B cell (primary cell): ENCODE measurements at regions not wholly inside any gene's neighbourhood (a gene's known extent, or its start where the extent isn't known, plus 50 kb on each side); places are given as distances from the start of the nearest gene placed in this dataset.

Experiments used
- ATAC-seq: fragments of 200-7000 bp; cut with Tn5 transposase; one replicate; pipeline ENCODE4 v1.10.0; 2021; ENCODE audit warnings: low read depth, mild to moderate bottlenecking, moderate number of reproducible peaks, moderate library complexity
- CTCF ChIA-PET: fragments of 350-600 bp; sonication (Branson Sonifier 250); formaldehyde crosslinking; loops from one replicate; lab custom pipeline; 2021; ENCODE audit warnings: antibody characterized with exemption, inconsistent platforms; lab: Charles Lee
- POLR2A ChIA-PET: fragments of 350-600 bp; sonication (Branson Sonifier 250); formaldehyde crosslinking; loops from one replicate; lab custom pipeline; 2021; ENCODE audit warnings: antibody characterized with exemption; lab: Charles Lee
- DNase-seq: peaks from one replicate; pipeline ENCODE4 v3.0.0; 2013
- H2AFZ ChIP-seq: 2 replicates; pipeline ENCODE4 v1.6.1; 2012; ENCODE audit warnings: mild to moderate bottlenecking, low read depth, low read length; ENCODE audit not compliant: insufficient read depth, poor library complexity, severe bottlenecking
- H3K27ac ChIP-seq, 2 donors: 1 replicate in 1 of 2; 2 replicates in 1 of 2; pipeline ENCODE4 v1.5.1; 2012 to 2013; ENCODE audit warnings: low read length in 2 of 2, mild to moderate bottlenecking in 2 of 2, moderate library complexity in 1 of 2
- H3K27me3 ChIP-seq, 4 experiments: fragments of 200-600 bp in 1 of 4; sonication (generic) in 1 of 4; replicated peaks in 1 of 4; 1 replicate in 2 of 4; 2 replicates in 2 of 4; pipeline versions ENCODE4 v1.6.1 to v1.7.0; 2013 to 2016; ENCODE audit warnings: low read length in 3 of 4, mild to moderate bottlenecking in 2 of 4, mixed read lengths in 1 of 4, moderate library complexity in 1 of 4; ENCODE audit not compliant: insufficient read depth in 4 of 4, control insufficient read depth in 3 of 4; ENCODE audit errors: control extremely low read depth in 1 of 4
- H3K36me3 ChIP-seq, 2 experiments: replicated peaks in 1 of 2; 1 replicate in 1 of 2; 2 replicates in 1 of 2; pipeline versions ENCODE4 v1.6.1 to v1.7.1; 2013; ENCODE audit warnings: low read length in 1 of 2; ENCODE audit not compliant: insufficient read depth in 2 of 2, control insufficient read depth in 1 of 2; ENCODE audit errors: control extremely low read depth in 1 of 2, extremely low read depth in 1 of 2
- H3K4me1 ChIP-seq, 2 donors: fragments of 200-600 bp in 1 of 2; sonication (generic) in 1 of 2; 1 replicate in 1 of 2; 2 replicates in 1 of 2; pipeline versions ENCODE4 v1.5.1 to v1.6.1; 2013 to 2017; ENCODE audit warnings: low read length in 2 of 2; ENCODE audit not compliant: control insufficient read depth in 2 of 2, insufficient read depth in 2 of 2
- H3K4me2 ChIP-seq: replicated peaks from 2 replicates; pipeline ENCODE3; 2012; ENCODE audit warnings: mild to moderate bottlenecking, low read depth, low read length; ENCODE audit not compliant: poor library complexity, severe bottlenecking
- H3K4me3 ChIP-seq, 5 experiments: fragments of 200-600 bp in 1 of 5; sonication (generic) in 1 of 5; 1 replicate in 3 of 5; 2 replicates in 2 of 5; pipeline versions ENCODE4 v1.5.1 to v1.7.0; 2011 to 2016; ENCODE audit warnings: low read length in 4 of 5, mild to moderate bottlenecking in 4 of 5, low read depth in 2 of 5, control low read depth in 1 of 5, moderate library complexity in 1 of 5; ENCODE audit not compliant: insufficient read depth in 1 of 5; ENCODE audit errors: control extremely low read depth in 1 of 5, extremely low read depth in 1 of 5
- H3K79me2 ChIP-seq: fragments of 200-600 bp; sonication (generic); one replicate; pipeline ENCODE4 v1.6.0; 2016; ENCODE audit warnings: low read length; ENCODE audit not compliant: control insufficient read depth, insufficient read depth
- H3K9ac ChIP-seq: fragments of 200-600 bp; sonication (generic); 2 replicates; pipeline ENCODE4 v1.6.1; 2017; ENCODE audit warnings: mild to moderate bottlenecking, low read length, moderate library complexity
- H3K9me3 ChIP-seq, 3 donors: one replicate each; pipeline versions ENCODE4 v1.6.1 to v1.7.1; 2013; ENCODE audit warnings: low read length in 2 of 3; ENCODE audit not compliant: control insufficient read depth in 2 of 3, insufficient read depth in 1 of 3; ENCODE audit errors: control extremely low read depth in 1 of 3
- H4K20me1 ChIP-seq: 2 replicates; pipeline ENCODE4 v1.6.0; 2012; ENCODE audit warnings: mild to moderate bottlenecking, low read length; ENCODE audit not compliant: insufficient read depth, control insufficient read depth, poor library complexity, severe bottlenecking
- H3K27ac Mint-ChIP-seq: one replicate; pipeline ENCODE4 v1.8.0; 2021; ENCODE audit warnings: mixed read lengths
- H3K27me3 Mint-ChIP-seq: one replicate; pipeline ENCODE4 v1.8.0; 2021; ENCODE audit warnings: mixed read lengths
- H3K4me1 Mint-ChIP-seq: one replicate; pipeline ENCODE4 v1.8.0; 2021; ENCODE audit warnings: mixed read lengths
- H3K4me3 Mint-ChIP-seq: one replicate; pipeline ENCODE4 v1.8.0; 2021; ENCODE audit warnings: mixed read lengths
- H3K9me3 Mint-ChIP-seq: one replicate; pipeline ENCODE4 v1.8.0; 2022; ENCODE audit warnings: mixed read lengths; ENCODE audit not compliant: insufficient read depth
- EZH2 ChIP-seq: IDR thresholded peaks from 2 replicates; pipeline ENCODE4 v1.6.1; 2012; ENCODE audit warnings: borderline replicate concordance, low read depth, mild to moderate bottlenecking, moderate library complexity, low read length; ENCODE audit not compliant: insufficient read depth, poor library complexity, severe bottlenecking
- WGBS: methylation state at CpG from one replicate; pipeline ENCODE4 v1.1.5; 2013; ENCODE audit warnings: missing lambda C conversion rate; ENCODE audit not compliant: insufficient coverage; 5-methylcytosine and 5-hydroxymethylcytosine counted together
- intact Hi-C: fragments of 100-400 bp; cut with micrococcal nuclease; formaldehyde crosslinking; loops from one replicate; pipeline ENCODE4 v1.10.0; 2022
- TF ChIP-seq, protein P1 (sequence below): fragments of 200-600 bp; IDR thresholded peaks from one replicate; pipeline ENCODE4 v1.8.0; 2022; ENCODE audit warnings: antibody characterized with exemption, mild to moderate bottlenecking

DNA sequence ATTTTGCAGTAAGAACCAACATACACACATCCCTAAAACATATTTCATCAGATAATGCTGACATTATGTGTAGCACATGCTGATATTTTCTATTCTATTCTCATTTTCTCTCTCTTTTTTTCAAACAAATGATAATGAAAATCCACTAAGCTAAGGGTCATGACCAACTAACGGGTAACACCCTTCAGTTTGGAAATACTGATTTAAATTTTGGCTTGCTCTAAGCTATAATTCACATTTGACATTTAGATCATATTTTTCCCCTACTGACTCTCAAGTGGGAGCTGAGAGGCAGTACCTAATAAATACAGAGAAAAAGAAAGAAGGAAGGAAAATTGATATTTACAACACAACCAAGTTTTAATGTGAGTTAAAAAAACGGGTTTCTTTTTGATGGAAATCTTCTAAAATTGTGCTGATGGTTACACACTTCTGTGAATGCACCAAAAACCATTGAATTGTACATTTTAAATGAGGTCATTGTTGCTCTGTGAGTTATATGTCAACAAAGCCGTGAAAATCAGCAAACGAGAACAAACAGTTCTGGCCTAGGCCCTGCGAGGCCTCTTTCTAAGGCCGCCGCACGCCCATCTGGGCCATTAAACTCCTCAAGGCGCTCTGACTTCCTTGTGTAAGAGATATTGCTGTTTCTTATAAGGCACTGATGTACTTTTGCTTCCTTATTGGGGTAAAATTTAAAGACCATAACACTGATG lies 124.2 kb downstream of the GALR1 start:
- Mint-ChIP-seq H3K4me1 (no peaks in the 10 kb centered on the region), H3K9me3 (no peaks in the 10 kb centered on the region), H3K27ac (no peak overlapping the region), H3K27me3 (peaks cover 8% of the 10 kb centered on the region), H3K4me3 (no peak overlapping the region)
- no peak overlapping the region for H3K4me2 ChIP-seq
- H2AFZ ChIP-seq, result no peak overlapping the region
- CTCF ChIA-PET, result no interaction called here
- peaks cover 0 to 5% (median 0%) of the 10 kb centered on the region in 3 donors for H3K9me3 ChIP-seq
- H3K27ac ChIP-seq, result no peak overlapping the region
- intact Hi-C loops, result no loop called here
- TF ChIP-seq, protein P1, sequence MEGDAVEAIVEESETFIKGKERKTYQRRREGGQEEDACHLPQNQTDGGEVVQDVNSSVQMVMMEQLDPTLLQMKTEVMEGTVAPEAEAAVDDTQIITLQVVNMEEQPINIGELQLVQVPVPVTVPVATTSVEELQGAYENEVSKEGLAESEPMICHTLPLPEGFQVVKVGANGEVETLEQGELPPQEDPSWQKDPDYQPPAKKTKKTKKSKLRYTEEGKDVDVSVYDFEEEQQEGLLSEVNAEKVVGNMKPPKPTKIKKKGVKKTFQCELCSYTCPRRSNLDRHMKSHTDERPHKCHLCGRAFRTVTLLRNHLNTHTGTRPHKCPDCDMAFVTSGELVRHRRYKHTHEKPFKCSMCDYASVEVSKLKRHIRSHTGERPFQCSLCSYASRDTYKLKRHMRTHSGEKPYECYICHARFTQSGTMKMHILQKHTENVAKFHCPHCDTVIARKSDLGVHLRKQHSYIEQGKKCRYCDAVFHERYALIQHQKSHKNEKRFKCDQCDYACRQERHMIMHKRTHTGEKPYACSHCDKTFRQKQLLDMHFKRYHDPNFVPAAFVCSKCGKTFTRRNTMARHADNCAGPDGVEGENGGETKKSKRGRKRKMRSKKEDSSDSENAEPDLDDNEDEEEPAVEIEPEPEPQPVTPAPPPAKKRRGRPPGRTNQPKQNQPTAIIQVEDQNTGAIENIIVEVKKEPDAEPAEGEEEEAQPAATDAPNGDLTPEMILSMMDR, result no peak
- no peak for TF ChIP-seq EZH2
- 78% methylated on average over 7 of the region's 9 CpGs for WGBS
- H3K27me3 ChIP-seq, result no peaks in the 10 kb centered on the region
- H3K9ac ChIP-seq, result no peak overlapping the region
- DNase-seq (no peak), ATAC-seq (no peak)
- no peaks in the 10 kb centered on the region for H4K20me1 ChIP-seq
- H3K4me3 ChIP-seq, result no peak overlapping the region
- no peaks in the 10 kb centered on the region for H3K36me3 ChIP-seq
- no peaks in the 10 kb centered on the region for H3K4me1 ChIP-seq
- H3K79me2 ChIP-seq, result no peaks in the 10 kb centered on the region
- POLR2A ChIA-PET, result no interaction called here

DNA sequence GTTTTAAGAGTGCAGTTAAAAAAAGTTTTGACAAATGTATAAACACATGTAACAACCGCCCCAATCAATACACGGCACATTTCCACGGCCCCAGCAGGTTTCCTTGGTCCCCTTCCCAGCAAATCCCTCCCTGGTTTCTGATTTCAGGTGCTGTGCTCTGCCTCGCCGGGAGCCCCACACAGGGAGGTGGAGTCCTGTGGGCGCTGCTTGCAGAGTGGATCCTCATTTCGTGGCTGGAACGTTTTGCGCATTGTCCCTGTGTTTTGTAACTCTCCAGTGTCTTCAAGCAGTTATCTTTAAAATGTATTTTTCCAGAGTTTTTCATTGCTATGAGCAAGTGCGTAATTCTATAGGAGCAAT lies 124.8 kb downstream of the GALR1 start:
- intact Hi-C loops, result no loop called here
- H3K4me3 Mint-ChIP-seq, result no peak overlapping the region
- ChIA-PET POLR2A (no interaction called here), CTCF (no interaction called here)
- H3K27ac Mint-ChIP-seq, result no peak overlapping the region
- no peaks in the 10 kb centered on the region for H4K20me1 ChIP-seq
- H3K4me1 Mint-ChIP-seq, result no peaks in the 10 kb centered on the region
- ATAC-seq, result no peak
- no peaks in the 10 kb centered on the region for H3K36me3 ChIP-seq
- 72% methylated on average over 5 of the region's 10 CpGs for WGBS
- peaks cover 8% of the 10 kb centered on the region for H3K27me3 Mint-ChIP-seq
- no peak overlapping the region for H3K4me3 ChIP-seq
- no peak overlapping the region for H3K4me2 ChIP-seq
- no peaks in the 10 kb centered on the region for H3K4me1 ChIP-seq
- no peak for DNase-seq
- peaks cover 0 to under 1% (median 0%) of the 10 kb centered on the region in 4 experiments for H3K27me3 ChIP-seq
- TF ChIP-seq EZH2, result no peak
- TF ChIP-seq, protein P1, result no peak
- no peak overlapping the region for H3K9ac ChIP-seq
- H3K27ac ChIP-seq, result no peak overlapping the region
- no peaks in the 10 kb centered on the region for H3K9me3 Mint-ChIP-seq
- H3K79me2 ChIP-seq, result no peaks in the 10 kb centered on the region
- H2AFZ ChIP-seq, result no peak overlapping the region
- peaks cover 0 to 4% (median 0%) of the 10 kb centered on the region in 3 donors for H3K9me3 ChIP-seq
